ENCODE measurements at regions not wholly inside any gene's neighbourhood (a gene's known extent, or its start where the extent isn't known, plus 50 kb on each side); places are given as distances from the start of the nearest gene placed in this dataset.

DNA sequence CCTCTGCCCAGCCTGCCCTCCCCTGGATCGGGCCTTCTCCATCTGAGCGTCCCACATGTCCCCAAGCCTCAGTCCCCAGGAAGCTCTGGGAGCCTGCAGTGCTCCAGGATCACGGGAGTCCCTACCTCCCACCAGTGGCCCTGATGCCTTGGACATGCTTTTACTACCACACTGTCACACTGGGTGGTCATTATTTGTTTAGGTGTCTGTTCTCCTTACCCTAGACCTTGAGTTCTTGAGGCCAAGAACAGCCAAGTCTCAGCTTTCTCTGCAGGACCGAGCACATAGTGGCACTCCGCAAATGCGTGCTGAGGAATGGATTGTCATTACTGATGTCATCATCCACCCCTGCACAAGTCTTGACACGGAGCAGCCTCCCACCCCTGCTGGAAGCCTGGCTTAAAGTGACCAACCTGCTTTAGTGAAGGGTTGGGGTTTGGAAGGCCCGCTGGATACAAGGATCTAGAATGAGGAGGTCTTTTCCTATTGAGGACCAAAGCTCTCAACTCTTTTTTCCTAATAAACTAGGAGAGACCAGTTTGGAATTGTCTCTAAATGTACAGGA lies 132.9 kb upstream of the CRHR1 start (continued):
- TF ChIP-seq ZNF785 (tag by site-specific recombination; IDR thresholded peaks at IDR 0.05) (no peak), ZNF555 (tag by site-specific recombination; conservative IDR thresholded peaks at IDR 0.05) (no peak), ZNF423 (tag by site-specific recombination; IDR thresholded peaks at IDR 0.05) (no peak), ZIC2 (tag by site-specific recombination; IDR thresholded peaks at IDR 0.05) (peak; percentile 92), ZFHX2 (tag by site-specific recombination; conservative IDR thresholded peaks at IDR 0.05) (peak; percentile 58)
- TF ChIP-seq, protein P1, sequence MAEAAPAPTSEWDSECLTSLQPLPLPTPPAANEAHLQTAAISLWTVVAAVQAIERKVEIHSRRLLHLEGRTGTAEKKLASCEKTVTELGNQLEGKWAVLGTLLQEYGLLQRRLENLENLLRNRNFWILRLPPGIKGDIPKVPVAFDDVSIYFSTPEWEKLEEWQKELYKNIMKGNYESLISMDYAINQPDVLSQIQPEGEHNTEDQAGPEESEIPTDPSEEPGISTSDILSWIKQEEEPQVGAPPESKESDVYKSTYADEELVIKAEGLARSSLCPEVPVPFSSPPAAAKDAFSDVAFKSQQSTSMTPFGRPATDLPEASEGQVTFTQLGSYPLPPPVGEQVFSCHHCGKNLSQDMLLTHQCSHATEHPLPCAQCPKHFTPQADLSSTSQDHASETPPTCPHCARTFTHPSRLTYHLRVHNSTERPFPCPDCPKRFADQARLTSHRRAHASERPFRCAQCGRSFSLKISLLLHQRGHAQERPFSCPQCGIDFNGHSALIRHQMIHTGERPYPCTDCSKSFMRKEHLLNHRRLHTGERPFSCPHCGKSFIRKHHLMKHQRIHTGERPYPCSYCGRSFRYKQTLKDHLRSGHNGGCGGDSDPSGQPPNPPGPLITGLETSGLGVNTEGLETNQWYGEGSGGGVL (tag by site-specific recombination; IDR thresholded peaks at IDR 0.05): no peak

DNA sequence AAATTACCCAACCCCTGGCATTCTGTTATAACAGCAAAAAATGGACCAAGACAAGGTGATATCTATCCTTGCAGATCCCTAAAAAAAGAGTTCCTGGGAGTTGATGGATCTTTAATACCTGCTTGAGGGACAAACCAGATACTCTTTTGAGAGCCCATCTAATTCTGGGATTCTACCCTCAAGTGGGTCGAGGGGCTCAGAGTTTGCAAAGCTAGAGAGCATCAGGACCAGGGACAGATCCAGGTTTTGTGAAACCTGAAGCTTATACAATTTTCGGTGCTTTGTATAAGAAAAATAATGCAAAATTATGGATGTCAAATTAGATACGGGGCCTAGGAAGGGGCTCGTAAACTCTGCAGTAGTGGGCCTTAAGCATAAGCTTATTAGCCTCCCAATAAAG lies 130.5 kb upstream of the CRHR1 start:
- Histone ChIP-seq H3K36me3 (ENCODE audit: control insufficient read depth in 2 of 2, insufficient read depth in 1 of 2, low read length in 2 of 2) (no peaks in the 10 kb centered on the region), H3K4me1 (ENCODE audit: control insufficient read depth, insufficient read depth, low read length) (no peaks in the 10 kb centered on the region), H3K4me3 (ENCODE audit: low read depth, low read length) (no peak overlapping the region), H3K27ac (ENCODE audit: extremely low read depth, low read depth, low read length) (no peak overlapping the region), H3K9me3 (ENCODE audit: control insufficient read depth, insufficient read depth, low read depth, low read length) (no peaks in the 10 kb centered on the region)
- TF ChIP-seq, protein P2, sequence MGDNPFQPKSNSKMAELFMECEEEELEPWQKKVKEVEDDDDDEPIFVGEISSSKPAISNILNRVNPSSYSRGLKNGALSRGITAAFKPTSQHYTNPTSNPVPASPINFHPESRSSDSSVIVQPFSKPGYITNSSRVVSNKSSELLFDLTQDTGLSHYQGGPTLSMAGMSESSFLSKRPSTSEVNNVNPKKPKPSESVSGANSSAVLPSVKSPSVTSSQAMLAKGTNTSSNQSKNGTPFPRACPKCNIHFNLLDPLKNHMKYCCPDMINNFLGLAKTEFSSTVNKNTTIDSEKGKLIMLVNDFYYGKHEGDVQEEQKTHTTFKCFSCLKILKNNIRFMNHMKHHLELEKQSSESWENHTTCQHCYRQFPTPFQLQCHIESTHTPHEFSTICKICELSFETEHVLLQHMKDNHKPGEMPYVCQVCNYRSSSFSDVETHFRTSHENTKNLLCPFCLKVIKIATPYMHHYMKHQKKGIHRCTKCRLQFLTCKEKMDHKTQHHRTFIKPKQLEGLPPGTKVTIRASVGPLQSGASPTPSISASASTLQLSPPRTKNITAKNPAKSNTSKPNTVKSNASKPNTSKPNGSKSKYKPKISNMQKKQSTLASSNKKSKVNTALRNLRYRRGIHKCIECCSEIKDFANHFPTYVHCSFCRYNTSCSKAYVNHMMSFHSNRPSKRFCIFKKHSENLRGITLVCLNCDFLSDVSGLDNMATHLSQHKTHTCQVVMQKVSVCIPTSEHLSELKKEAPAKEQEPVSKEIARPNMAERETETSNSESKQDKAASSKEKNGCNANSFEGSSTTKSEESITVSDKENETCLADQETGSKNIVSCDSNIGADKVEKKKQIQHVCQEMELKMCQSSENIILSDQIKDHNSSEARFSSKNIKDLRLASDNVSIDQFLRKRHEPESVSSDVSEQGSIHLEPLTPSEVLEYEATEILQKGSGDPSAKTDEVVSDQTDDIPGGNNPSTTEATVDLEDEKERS (tag by site-specific recombination; IDR thresholded peaks at IDR 0.05): no peak
- TF ChIP-seq, protein P3, sequence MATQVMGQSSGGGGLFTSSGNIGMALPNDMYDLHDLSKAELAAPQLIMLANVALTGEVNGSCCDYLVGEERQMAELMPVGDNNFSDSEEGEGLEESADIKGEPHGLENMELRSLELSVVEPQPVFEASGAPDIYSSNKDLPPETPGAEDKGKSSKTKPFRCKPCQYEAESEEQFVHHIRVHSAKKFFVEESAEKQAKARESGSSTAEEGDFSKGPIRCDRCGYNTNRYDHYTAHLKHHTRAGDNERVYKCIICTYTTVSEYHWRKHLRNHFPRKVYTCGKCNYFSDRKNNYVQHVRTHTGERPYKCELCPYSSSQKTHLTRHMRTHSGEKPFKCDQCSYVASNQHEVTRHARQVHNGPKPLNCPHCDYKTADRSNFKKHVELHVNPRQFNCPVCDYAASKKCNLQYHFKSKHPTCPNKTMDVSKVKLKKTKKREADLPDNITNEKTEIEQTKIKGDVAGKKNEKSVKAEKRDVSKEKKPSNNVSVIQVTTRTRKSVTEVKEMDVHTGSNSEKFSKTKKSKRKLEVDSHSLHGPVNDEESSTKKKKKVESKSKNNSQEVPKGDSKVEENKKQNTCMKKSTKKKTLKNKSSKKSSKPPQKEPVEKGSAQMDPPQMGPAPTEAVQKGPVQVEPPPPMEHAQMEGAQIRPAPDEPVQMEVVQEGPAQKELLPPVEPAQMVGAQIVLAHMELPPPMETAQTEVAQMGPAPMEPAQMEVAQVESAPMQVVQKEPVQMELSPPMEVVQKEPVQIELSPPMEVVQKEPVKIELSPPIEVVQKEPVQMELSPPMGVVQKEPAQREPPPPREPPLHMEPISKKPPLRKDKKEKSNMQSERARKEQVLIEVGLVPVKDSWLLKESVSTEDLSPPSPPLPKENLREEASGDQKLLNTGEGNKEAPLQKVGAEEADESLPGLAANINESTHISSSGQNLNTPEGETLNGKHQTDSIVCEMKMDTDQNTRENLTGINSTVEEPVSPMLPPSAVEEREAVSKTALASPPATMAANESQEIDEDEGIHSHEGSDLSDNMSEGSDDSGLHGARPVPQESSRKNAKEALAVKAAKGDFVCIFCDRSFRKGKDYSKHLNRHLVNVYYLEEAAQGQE (tag by site-specific recombination; IDR thresholded peaks at IDR 0.05): peak; percentile 86
- ChIA-PET POLR2A (no interaction called here), CTCF (interaction anchor here (1.1 to 2.0 kb wide), 3 partner anchors 13 to 129 kb away, joined by 3 to 7 read pairs (median 3); no protein-coding TSS in a partner anchor)

DNA sequence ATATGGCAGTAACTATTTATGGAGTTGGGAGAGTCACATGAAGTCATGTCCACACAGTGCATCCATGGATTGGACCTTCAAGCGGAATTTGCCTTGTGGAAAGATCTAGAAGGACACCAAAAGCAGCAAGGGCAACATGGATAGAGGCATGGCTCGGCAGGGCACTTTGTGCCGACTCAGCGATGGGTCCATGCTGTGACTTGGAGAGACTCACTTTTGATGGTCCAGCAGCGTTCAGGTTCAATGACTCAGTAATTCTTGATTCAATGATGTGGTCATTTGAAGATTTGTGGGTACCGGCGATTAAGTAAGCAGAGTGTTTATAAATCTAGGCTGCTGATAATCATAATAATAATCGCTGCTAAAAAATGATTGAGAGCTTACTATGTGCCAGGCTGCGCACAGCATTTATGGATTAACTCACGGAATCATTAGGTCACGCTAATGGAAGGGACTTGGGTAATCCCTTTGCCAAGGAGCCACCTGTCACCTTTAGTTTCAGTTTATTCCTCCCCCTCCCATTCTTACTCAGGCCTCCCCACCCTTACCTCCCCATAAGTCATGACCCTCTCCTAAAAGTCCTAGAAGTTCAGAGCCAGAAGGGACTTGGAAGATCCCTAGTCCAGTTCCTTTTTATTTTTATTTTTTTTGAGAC lies 127.5 kb upstream of the CRHR1 start:
- Histone ChIP-seq H3K9me3 (ENCODE audit: control insufficient read depth, insufficient read depth, low read depth, low read length) (no peaks in the 10 kb centered on the region), H3K4me3 (ENCODE audit: low read depth, low read length) (no peak overlapping the region), H3K27ac (ENCODE audit: extremely low read depth, low read depth, low read length) (no peak overlapping the region), H3K4me1 (ENCODE audit: control insufficient read depth, insufficient read depth, low read length) (no peaks in the 10 kb centered on the region), H3K36me3 (ENCODE audit: control insufficient read depth in 2 of 2, insufficient read depth in 1 of 2, low read length in 2 of 2) (no peaks in the 10 kb centered on the region)
- CTCF ChIA-PET: interaction anchor here (0.6 to 1.5 kb wide), 2 partner anchors 9 to 175 kb away, joined by 3 to 4 read pairs; no protein-coding TSS in a partner anchor
- POLR2A ChIA-PET: no interaction called here
- TF ChIP-seq, protein P4, sequence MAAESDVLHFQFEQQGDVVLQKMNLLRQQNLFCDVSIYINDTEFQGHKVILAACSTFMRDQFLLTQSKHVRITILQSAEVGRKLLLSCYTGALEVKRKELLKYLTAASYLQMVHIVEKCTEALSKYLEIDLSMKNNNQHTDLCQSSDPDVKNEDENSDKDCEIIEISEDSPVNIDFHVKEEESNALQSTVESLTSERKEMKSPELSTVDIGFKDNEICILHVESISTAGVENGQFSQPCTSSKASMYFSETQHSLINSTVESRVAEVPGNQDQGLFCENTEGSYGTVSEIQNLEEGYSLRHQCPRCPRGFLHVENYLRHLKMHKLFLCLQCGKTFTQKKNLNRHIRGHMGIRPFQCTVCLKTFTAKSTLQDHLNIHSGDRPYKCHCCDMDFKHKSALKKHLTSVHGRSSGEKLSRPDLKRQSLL (tag by site-specific recombination; IDR thresholded peaks at IDR 0.05): no peak
- TF ChIP-seq ZNF426 (tag by site-specific recombination; IDR thresholded peaks at IDR 0.05) (no peak), ZNF664 (tag by site-specific recombination; IDR thresholded peaks at IDR 0.05) (no peak), ZNF37A (tag by site-specific recombination; IDR thresholded peaks at IDR 0.05) (no peak), ZNF404 (tag by site-specific recombination; IDR thresholded peaks at IDR 0.05) (no peak), ZNF843 (tag by site-specific recombination; IDR thresholded peaks at IDR 0.05) (no peak), ZNF48 (tag by site-specific recombination; IDR thresholded peaks at IDR 0.05) (no peak), ZNF830 (tag by site-specific recombination; IDR thresholded peaks at IDR 0.05; ENCODE audit: low read depth) (no peak), ZBTB7A (tag by site-specific recombination; IDR thresholded peaks at IDR 0.05; ENCODE audit: low read depth) (no peak), ZNF146 (tag by site-specific recombination; IDR thresholded peaks at IDR 0.05) (no peak), ZNF501 (tag by site-specific recombination; IDR thresholded peaks at IDR 0.05) (no peak), ZNF701 (tag by site-specific recombination; IDR thresholded peaks at IDR 0.05) (no peak), ZNF341 (tag by site-specific recombination; IDR thresholded peaks at IDR 0.05; ENCODE audit: low read depth) (no peak)
- TF ChIP-seq, protein P5, sequence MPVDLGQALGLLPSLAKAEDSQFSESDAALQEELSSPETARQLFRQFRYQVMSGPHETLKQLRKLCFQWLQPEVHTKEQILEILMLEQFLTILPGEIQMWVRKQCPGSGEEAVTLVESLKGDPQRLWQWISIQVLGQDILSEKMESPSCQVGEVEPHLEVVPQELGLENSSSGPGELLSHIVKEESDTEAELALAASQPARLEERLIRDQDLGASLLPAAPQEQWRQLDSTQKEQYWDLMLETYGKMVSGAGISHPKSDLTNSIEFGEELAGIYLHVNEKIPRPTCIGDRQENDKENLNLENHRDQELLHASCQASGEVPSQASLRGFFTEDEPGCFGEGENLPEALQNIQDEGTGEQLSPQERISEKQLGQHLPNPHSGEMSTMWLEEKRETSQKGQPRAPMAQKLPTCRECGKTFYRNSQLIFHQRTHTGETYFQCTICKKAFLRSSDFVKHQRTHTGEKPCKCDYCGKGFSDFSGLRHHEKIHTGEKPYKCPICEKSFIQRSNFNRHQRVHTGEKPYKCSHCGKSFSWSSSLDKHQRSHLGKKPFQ (tag by site-specific recombination; IDR thresholded peaks at IDR 0.05): no peak

Measured in HEK293 (cell line).